ENCODE measurements at regions not wholly inside any gene's neighbourhood (a gene's known extent, or its start where the extent isn't known, plus 50 kb on each side); places are given as distances from the start of the nearest gene placed in this dataset.

DNA sequence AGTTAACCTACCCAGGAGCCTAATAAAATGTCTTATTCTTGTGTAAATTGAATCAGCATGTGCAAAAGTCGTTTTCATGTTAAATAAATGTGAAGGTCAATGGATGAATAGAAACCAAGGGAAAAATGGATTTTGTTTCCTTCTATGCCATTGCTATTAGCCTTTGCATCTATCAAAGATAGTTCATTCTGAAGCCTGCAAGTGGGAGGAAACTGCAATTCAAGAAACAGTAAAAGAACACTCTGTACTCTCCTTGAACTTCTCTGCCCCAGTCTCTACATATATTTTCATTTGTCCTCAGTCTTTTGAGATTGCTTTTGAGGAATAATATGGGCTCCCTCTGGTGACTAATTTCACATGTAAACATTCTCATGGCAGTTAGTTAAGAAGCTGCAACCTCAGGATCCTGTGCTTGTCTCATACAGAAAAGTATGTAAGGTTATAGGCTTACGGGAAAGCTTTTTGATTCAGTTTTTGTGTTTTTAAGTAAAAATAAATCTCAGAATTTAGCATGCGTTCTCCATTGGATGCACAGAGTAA lies 1590.0 kb upstream of the LRRTM1 start:
- Histone ChIP-seq H3K27ac (ENCODE audit: low read depth in 1 of 2, low read length in 1 of 2) (no peak overlapping the region), H3K4me3 (no peak overlapping the region), H3K9me3 (ENCODE audit: control insufficient read depth in 4 of 4, insufficient read depth in 3 of 4, low read length in 3 of 4) (no peaks in the 10 kb centered on the region), H3K27me3 (ENCODE audit: control insufficient read depth in 3 of 3, insufficient read depth in 3 of 3, low read length in 2 of 3) (no peaks in the 10 kb centered on the region), H3K36me3 (ENCODE audit: control insufficient read depth in 4 of 4, insufficient read depth in 4 of 4, low read length in 4 of 4) (no peaks in the 10 kb centered on the region), H3K9ac (ENCODE audit: insufficient read depth in 1 of 2, low read length in 2 of 2) (no peak overlapping the region), H3K4me1 (ENCODE audit: control insufficient read depth in 5 of 5, insufficient read depth in 5 of 5, low read length in 5 of 5) (no peaks in the 10 kb centered on the region)
- TF ChIP-seq, protein P1, sequence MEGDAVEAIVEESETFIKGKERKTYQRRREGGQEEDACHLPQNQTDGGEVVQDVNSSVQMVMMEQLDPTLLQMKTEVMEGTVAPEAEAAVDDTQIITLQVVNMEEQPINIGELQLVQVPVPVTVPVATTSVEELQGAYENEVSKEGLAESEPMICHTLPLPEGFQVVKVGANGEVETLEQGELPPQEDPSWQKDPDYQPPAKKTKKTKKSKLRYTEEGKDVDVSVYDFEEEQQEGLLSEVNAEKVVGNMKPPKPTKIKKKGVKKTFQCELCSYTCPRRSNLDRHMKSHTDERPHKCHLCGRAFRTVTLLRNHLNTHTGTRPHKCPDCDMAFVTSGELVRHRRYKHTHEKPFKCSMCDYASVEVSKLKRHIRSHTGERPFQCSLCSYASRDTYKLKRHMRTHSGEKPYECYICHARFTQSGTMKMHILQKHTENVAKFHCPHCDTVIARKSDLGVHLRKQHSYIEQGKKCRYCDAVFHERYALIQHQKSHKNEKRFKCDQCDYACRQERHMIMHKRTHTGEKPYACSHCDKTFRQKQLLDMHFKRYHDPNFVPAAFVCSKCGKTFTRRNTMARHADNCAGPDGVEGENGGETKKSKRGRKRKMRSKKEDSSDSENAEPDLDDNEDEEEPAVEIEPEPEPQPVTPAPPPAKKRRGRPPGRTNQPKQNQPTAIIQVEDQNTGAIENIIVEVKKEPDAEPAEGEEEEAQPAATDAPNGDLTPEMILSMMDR (IDR thresholded peaks at IDR 0.05; ENCODE audit: control extremely low read depth, extremely low read depth), result no peak
- DNase-seq (peak in 2 of 3 donors; percentile 60 to 71), ATAC-seq (ENCODE audit: insufficient read depth, low FRiP score) (no peak)
- 68 to 72% methylated on average over 3 of the region's 3 CpGs for WGBS, 2 donors

- ATAC-seq (ENCODE audit: insufficient read depth, low FRiP score), result no peak
- Histone ChIP-seq H3K4me1 (ENCODE audit: control insufficient read depth in 5 of 5, insufficient read depth in 5 of 5, low read length in 5 of 5) (no peaks in the 10 kb centered on the region), H3K27me3 (ENCODE audit: control insufficient read depth in 3 of 3, insufficient read depth in 3 of 3, low read length in 2 of 3) (no peaks in the 10 kb centered on the region), H3K9me3 (ENCODE audit: control insufficient read depth in 4 of 4, insufficient read depth in 3 of 4, low read length in 3 of 4) (peaks cover 0 to 2% (median 0%) of the 10 kb centered on the region in 4 donors), H3K36me3 (ENCODE audit: control insufficient read depth in 4 of 4, insufficient read depth in 4 of 4, low read length in 4 of 4) (no peaks in the 10 kb centered on the region), H3K4me3 (no peak overlapping the region), H3K9ac (ENCODE audit: insufficient read depth in 1 of 2, low read length in 2 of 2) (no peak overlapping the region), H3K27ac (ENCODE audit: low read depth in 1 of 2, low read length in 1 of 2) (no peak overlapping the region)
- no peak for DNase-seq
- TF ChIP-seq, protein P1 (IDR thresholded peaks at IDR 0.05; ENCODE audit: control extremely low read depth, extremely low read depth), result no peak
- WGBS, 2 donors, result 35 to 48% methylated on average over 4 of the region's 4 CpGs
Observed at GRCh38 chr2:81876624-81877023, 1572.1 kb upstream of the LRRTM1 start.

GRCh38 chr2:81872006-81872405 lies 1567.5 kb upstream of the LRRTM1 start:
- no peak for DNase-seq
- 87 to 97% methylated on average over 1 of the region's 1 CpG for WGBS, 2 donors
- no peaks in the 10 kb centered on the region for H3K4me1 ChIP-seq (ENCODE audit: control insufficient read depth in 5 of 5, insufficient read depth in 5 of 5, low read length in 5 of 5)
- H3K9ac ChIP-seq (ENCODE audit: insufficient read depth in 1 of 2, low read length in 2 of 2), result no peak overlapping the region
- H3K36me3 ChIP-seq (ENCODE audit: control insufficient read depth in 4 of 4, insufficient read depth in 4 of 4, low read length in 4 of 4), result no peaks in the 10 kb centered on the region
- H3K4me3 ChIP-seq, result no peak overlapping the region
- no peak for ATAC-seq (ENCODE audit: insufficient read depth, low FRiP score)
- no peak overlapping the region for H3K27ac ChIP-seq (ENCODE audit: low read depth in 1 of 2, low read length in 1 of 2)
- H3K9me3 ChIP-seq (ENCODE audit: control insufficient read depth in 4 of 4, insufficient read depth in 3 of 4, low read length in 3 of 4), result peaks cover 0 to 2% (median 0%) of the 10 kb centered on the region in 4 donors
- TF ChIP-seq, protein P1 (IDR thresholded peaks at IDR 0.05; ENCODE audit: control extremely low read depth, extremely low read depth), result no peak
- no peaks in the 10 kb centered on the region for H3K27me3 ChIP-seq (ENCODE audit: control insufficient read depth in 3 of 3, insufficient read depth in 3 of 3, low read length in 2 of 3)

DNA sequence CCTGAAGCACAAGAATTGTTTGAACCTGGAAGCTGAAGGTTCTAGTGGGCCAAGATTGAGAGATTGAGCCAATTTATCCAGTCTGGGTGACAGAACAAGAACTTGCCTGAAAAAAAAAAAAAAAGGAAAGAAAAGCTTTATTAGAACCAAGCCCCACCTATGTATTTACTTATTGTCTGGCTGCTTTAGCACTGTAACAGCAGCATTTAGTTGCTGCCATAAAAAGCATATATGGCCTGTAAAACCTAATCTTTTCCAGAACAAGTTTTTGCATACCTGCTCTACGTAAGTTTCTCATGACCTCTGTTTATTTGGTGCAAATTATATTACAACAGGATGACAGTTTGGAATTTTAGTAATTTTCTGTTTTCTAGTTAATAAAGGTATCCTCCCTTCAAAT lies 1565.6 kb upstream of the LRRTM1 start:
- Histone ChIP-seq H3K27me3 (ENCODE audit: control insufficient read depth in 3 of 3, insufficient read depth in 3 of 3, low read length in 2 of 3) (no peaks in the 10 kb centered on the region), H3K4me3 (no peak overlapping the region), H3K9me3 (ENCODE audit: control insufficient read depth in 4 of 4, insufficient read depth in 3 of 4, low read length in 3 of 4) (peaks cover 0 to 2% (median 0%) of the 10 kb centered on the region in 4 donors), H3K27ac (ENCODE audit: low read depth in 1 of 2, low read length in 1 of 2) (no peak overlapping the region), H3K4me1 (ENCODE audit: control insufficient read depth in 5 of 5, insufficient read depth in 5 of 5, low read length in 5 of 5) (no peaks in the 10 kb centered on the region), H3K9ac (ENCODE audit: insufficient read depth in 1 of 2, low read length in 2 of 2) (no peak overlapping the region), H3K36me3 (ENCODE audit: control insufficient read depth in 4 of 4, insufficient read depth in 4 of 4, low read length in 4 of 4) (no peaks in the 10 kb centered on the region)
- TF ChIP-seq, protein P1 (IDR thresholded peaks at IDR 0.05; ENCODE audit: control extremely low read depth, extremely low read depth), result no peak
- no peak for ATAC-seq (ENCODE audit: insufficient read depth, low FRiP score)
- 90 to 96% methylated on average over 1 of the region's 1 CpG for WGBS, 2 donors
- DNase-seq, result no peak
